ENCODE measurements at regions not wholly inside any gene's neighbourhood (a gene's known extent, or its start where the extent isn't known, plus 50 kb on each side); places are given as distances from the start of the nearest gene placed in this dataset.

GRCh38 chr10:36366843-36367242 is 724.7 kb upstream of the FZD8 start:
- H2AK5ac ChIP-seq (ENCODE audit: low read depth, low read length), result no peak overlapping the region
- H3K18ac ChIP-seq (ENCODE audit: low read depth, low read length), result no peak overlapping the region
- POLR2A ChIA-PET (ENCODE audit: unreplicated experiment), result interaction anchor here (0.5 kb wide), 1 partner anchor 1009 kb away, joined by 5 read pairs; no protein-coding TSS in a partner anchor
- H3K9me1 ChIP-seq (ENCODE audit: insufficient read depth, low read length), result no peaks in the 10 kb centered on the region
- no peak overlapping the region for H2BK20ac ChIP-seq (ENCODE audit: low read depth, low read length)
- no TSS peak for BruUV-seq (replicated peaks)
- TF ChIP-seq, protein P1, sequence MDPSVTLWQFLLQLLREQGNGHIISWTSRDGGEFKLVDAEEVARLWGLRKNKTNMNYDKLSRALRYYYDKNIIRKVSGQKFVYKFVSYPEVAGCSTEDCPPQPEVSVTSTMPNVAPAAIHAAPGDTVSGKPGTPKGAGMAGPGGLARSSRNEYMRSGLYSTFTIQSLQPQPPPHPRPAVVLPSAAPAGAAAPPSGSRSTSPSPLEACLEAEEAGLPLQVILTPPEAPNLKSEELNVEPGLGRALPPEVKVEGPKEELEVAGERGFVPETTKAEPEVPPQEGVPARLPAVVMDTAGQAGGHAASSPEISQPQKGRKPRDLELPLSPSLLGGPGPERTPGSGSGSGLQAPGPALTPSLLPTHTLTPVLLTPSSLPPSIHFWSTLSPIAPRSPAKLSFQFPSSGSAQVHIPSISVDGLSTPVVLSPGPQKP (IDR thresholded peaks at IDR 0.05; ENCODE audit: borderline replicate concordance, low read depth, low read length), result no peak
- TF ChIP-seq BHLHE40 (IDR thresholded peaks at IDR 0.05; ENCODE audit: low read depth, low read length) (no peak), FOS (IDR thresholded peaks at IDR 0.05; ENCODE audit: low read depth, low read length) (no peak), MXI1 (IDR thresholded peaks at IDR 0.05; ENCODE audit: borderline replicate concordance, low read depth, low read length) (no peak), CEBPB (IDR thresholded peaks at IDR 0.05; ENCODE audit: low read depth, low read length) (no peak), RCOR1 (IDR thresholded peaks at IDR 0.05; ENCODE audit: insufficient replicate concordance, low read length) (no peak), CHD1 (IDR thresholded peaks at IDR 0.05; ENCODE audit: low read depth, low read length) (no peak), MAFK (IDR thresholded peaks at IDR 0.05; ENCODE audit: low read depth, low read length) (no peak), SMC3 (IDR thresholded peaks at IDR 0.05; ENCODE audit: low read depth, low read length) (no peak), CTCF (conservative IDR thresholded peaks at IDR 0.05; ENCODE audit: low read depth, low read length) (no peak), USF2 (IDR thresholded peaks at IDR 0.05; ENCODE audit: low read depth, low read length) (no peak), RAD21 (IDR thresholded peaks at IDR 0.05; ENCODE audit: low read length) (no peak), NFE2L2 (IDR thresholded peaks at IDR 0.05; ENCODE audit: low read depth, low read length) (no peak), MAZ (IDR thresholded peaks at IDR 0.05; ENCODE audit: borderline replicate concordance, low read depth, low read length) (no peak)
- no peak overlapping the region for H3K56ac ChIP-seq (ENCODE audit: extremely low read depth, insufficient read depth, low read length)
- H3K4me1 ChIP-seq (ENCODE audit: control insufficient read depth, insufficient read depth, low read length), result no peaks in the 10 kb centered on the region
- ATAC-seq (ENCODE audit: low read depth) (no peak), DNase-seq (no peak)
- intact Hi-C loops (cut with micrococcal nuclease) (no loop called here), in situ Hi-C loops (cut with MboI; ENCODE audit: low sequenced_read_pairs) (no loop called here), dilution Hi-C loops (cut with HindIII; ENCODE audit: low sequenced_read_pairs, unreplicated experiment) (no loop called here)
- no peak overlapping the region for H3K4me2 ChIP-seq (ENCODE audit: low read depth, low read length)
- H4K8ac ChIP-seq (ENCODE audit: low read depth in 2 of 2, low read length in 2 of 2), result no peak overlapping the region
- CTCF ChIA-PET, result interaction anchor here (0.7 to 1.0 kb wide), 2 partner anchors 31 to 45 kb away, joined by 3 read pairs; no protein-coding TSS in a partner anchor
- no peak overlapping the region for H3K4me3 ChIP-seq (ENCODE audit: insufficient read depth, low read depth, low read length)
- H3K14ac ChIP-seq (replicated peaks; ENCODE audit: low read depth, low read length), result no peak overlapping the region
- no peaks in the 10 kb centered on the region for H3K27me3 ChIP-seq (ENCODE audit: control insufficient read depth, insufficient read depth, low read length)
- H4K20me1 ChIP-seq (ENCODE audit: insufficient read depth, low read length), result no peaks in the 10 kb centered on the region
- H2AFZ ChIP-seq (replicated peaks; ENCODE audit: low read length, poor library complexity), result no peak overlapping the region
- H4K5ac ChIP-seq (ENCODE audit: low read depth, low read length), result no peak overlapping the region
- no peak overlapping the region for H2BK5ac ChIP-seq (ENCODE audit: low read depth, low read length, poor library complexity, severe bottlenecking)
- H3K9ac ChIP-seq (ENCODE audit: low read depth, low read length), result no peak overlapping the region
- H2AK9ac ChIP-seq (replicated peaks; ENCODE audit: low read depth, low read length, poor library complexity), result no peak overlapping the region
- no peak overlapping the region for H3K27ac ChIP-seq (ENCODE audit: insufficient read depth, low read length)
- no peaks in the 10 kb centered on the region for H3K79me1 ChIP-seq (ENCODE audit: low read depth in 1 of 2, low read length in 2 of 2)
- no peak overlapping the region for H3K4ac ChIP-seq (ENCODE audit: low read depth, low read length)
- H3K36me3 ChIP-seq (ENCODE audit: control insufficient read depth, insufficient read depth, low read length), result no peaks in the 10 kb centered on the region
- H2BK15ac ChIP-seq (ENCODE audit: low read depth, low read length), result no peak overlapping the region
- no peaks in the 10 kb centered on the region for H3K9me3 ChIP-seq (ENCODE audit: control insufficient read depth, insufficient read depth, low read length)
- H2BK120ac ChIP-seq (ENCODE audit: low read depth, low read length), result no peak overlapping the region
- H4K91ac ChIP-seq (ENCODE audit: insufficient read depth, low read depth, low read length), result no peak overlapping the region
- no peak overlapping the region for H3K23ac ChIP-seq (ENCODE audit: low read depth, low read length)

Data from IMR-90 (cell line).